ENCODE measurements at regions not wholly inside any gene's neighbourhood (a gene's known extent, or its start where the extent isn't known, plus 50 kb on each side); places are given as distances from the start of the nearest gene placed in this dataset.

GRCh38 chr2:76641506-76641905 lies 880.7 kb downstream of the LRRTM4 start:
- WGBS (ENCODE audit: low lambda C conversion rate, missing lambda C conversion rate): 89% methylated on average over 3 of the region's 3 CpGs
- H3K27ac ChIP-seq: no peak overlapping the region
- no peak overlapping the region for H3K4me3 ChIP-seq
- no peaks in the 10 kb centered on the region for H3K27me3 ChIP-seq
- no peaks in the 10 kb centered on the region for H3K9me3 ChIP-seq (ENCODE audit: low read depth)
- H3K36me3 ChIP-seq (replicated peaks; ENCODE audit: insufficient read depth, low read depth): no peaks in the 10 kb centered on the region
- H2AFZ ChIP-seq: no peak overlapping the region
- no peaks in the 10 kb centered on the region for H3K79me2 ChIP-seq
- TF ChIP-seq, protein P1, sequence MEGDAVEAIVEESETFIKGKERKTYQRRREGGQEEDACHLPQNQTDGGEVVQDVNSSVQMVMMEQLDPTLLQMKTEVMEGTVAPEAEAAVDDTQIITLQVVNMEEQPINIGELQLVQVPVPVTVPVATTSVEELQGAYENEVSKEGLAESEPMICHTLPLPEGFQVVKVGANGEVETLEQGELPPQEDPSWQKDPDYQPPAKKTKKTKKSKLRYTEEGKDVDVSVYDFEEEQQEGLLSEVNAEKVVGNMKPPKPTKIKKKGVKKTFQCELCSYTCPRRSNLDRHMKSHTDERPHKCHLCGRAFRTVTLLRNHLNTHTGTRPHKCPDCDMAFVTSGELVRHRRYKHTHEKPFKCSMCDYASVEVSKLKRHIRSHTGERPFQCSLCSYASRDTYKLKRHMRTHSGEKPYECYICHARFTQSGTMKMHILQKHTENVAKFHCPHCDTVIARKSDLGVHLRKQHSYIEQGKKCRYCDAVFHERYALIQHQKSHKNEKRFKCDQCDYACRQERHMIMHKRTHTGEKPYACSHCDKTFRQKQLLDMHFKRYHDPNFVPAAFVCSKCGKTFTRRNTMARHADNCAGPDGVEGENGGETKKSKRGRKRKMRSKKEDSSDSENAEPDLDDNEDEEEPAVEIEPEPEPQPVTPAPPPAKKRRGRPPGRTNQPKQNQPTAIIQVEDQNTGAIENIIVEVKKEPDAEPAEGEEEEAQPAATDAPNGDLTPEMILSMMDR (IDR thresholded peaks at IDR 0.05; ENCODE audit: poor library complexity): no peak
- no peak for TF ChIP-seq EZH2phosphoT487 (IDR thresholded peaks at IDR 0.05; ENCODE audit: low read depth, severe bottlenecking, unreplicated experiment)
- TF ChIP-seq EZH2 (IDR thresholded peaks at IDR 0.05; ENCODE audit: borderline replicate concordance): no peak
- no peaks in the 10 kb centered on the region for H3K9me2 ChIP-seq (replicated peaks; ENCODE audit: insufficient read depth)
- no peaks in the 10 kb centered on the region for H4K20me1 ChIP-seq (ENCODE audit: insufficient read depth, poor library complexity, severe bottlenecking)
- H3K4me2 ChIP-seq: no peak overlapping the region
- H3K4me1 ChIP-seq (ENCODE audit: insufficient read depth): no peaks in the 10 kb centered on the region
- no peak for DNase-seq (ENCODE audit: low spot score)

DNA sequence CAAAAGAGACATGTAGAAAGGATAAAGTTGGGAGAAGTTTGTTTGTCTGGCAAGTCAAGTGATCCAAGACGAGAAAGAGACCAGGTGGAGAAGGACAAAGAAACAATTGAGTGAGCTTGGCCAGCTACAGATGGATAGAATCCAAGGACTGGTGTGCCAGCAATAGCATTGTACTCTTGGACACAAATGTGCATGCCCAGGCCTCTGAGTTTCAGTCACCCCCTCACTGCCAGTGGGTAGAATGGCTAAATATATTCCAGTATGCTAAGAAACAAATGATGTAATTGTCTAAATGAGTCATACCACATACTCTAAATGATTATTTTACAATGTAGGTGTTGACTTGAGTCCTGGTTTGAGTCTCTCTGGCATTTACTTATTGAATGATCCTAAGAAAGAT lies 881.3 kb downstream of the LRRTM4 start:
- 83% methylated on average over 1 of the region's 1 CpG for WGBS (ENCODE audit: low lambda C conversion rate, missing lambda C conversion rate)
- no peaks in the 10 kb centered on the region for H3K9me2 ChIP-seq (replicated peaks; ENCODE audit: insufficient read depth)

DNA sequence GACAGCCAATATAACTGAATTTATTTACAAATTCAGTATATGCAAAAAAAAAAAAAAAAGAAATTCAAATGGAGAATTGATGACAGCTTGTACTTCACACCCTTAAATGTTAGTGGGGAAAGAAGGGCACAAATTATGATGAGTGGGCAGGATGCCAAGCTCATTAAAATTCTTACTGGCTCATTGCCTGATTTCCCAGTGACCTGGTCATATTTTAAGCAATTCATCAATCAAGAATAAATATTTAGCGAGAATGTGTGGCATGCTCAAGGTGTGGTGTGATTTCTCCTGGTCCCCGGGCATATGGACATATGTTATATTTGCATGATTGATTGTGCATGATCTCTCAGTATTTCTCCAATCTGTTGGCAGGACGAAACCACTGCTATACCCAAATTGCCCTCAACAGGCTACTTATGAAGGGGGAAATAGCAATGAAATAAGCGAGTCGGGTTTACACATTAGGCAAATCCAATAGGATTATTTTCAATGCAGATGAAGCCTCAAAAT lies 883.0 kb downstream of the LRRTM4 start:
- no peak overlapping the region for H3K27ac ChIP-seq
- H3K4me2 ChIP-seq: no peak overlapping the region
- 85% methylated on average over 5 of the region's 5 CpGs for WGBS (ENCODE audit: low lambda C conversion rate, missing lambda C conversion rate)
- H3K4me3 ChIP-seq: no peak overlapping the region
- H3K4me1 ChIP-seq (ENCODE audit: insufficient read depth): no peaks in the 10 kb centered on the region
- H3K36me3 ChIP-seq (replicated peaks; ENCODE audit: insufficient read depth, low read depth): no peaks in the 10 kb centered on the region
- no peak for TF ChIP-seq EZH2phosphoT487 (IDR thresholded peaks at IDR 0.05; ENCODE audit: low read depth, severe bottlenecking, unreplicated experiment)
- no peak for TF ChIP-seq EZH2 (IDR thresholded peaks at IDR 0.05; ENCODE audit: borderline replicate concordance)
- TF ChIP-seq, protein P1 (IDR thresholded peaks at IDR 0.05; ENCODE audit: poor library complexity): no peak
- no peak for DNase-seq (ENCODE audit: low spot score)
- no peaks in the 10 kb centered on the region for H3K9me2 ChIP-seq (replicated peaks; ENCODE audit: insufficient read depth)
- H3K9me3 ChIP-seq (ENCODE audit: low read depth): no peaks in the 10 kb centered on the region
- H3K79me2 ChIP-seq: no peaks in the 10 kb centered on the region
- H2AFZ ChIP-seq: no peak overlapping the region
- H4K20me1 ChIP-seq (ENCODE audit: insufficient read depth, poor library complexity, severe bottlenecking): no peaks in the 10 kb centered on the region
- H3K27me3 ChIP-seq: no peaks in the 10 kb centered on the region

More for the DNA sequence above, 881.3 kb downstream of the LRRTM4 start:
- Histone ChIP-seq H4K20me1 (ENCODE audit: insufficient read depth, poor library complexity, severe bottlenecking) (no peaks in the 10 kb centered on the region), H3K9me3 (ENCODE audit: low read depth) (no peaks in the 10 kb centered on the region), H3K27me3 (no peaks in the 10 kb centered on the region), H3K4me2 (no peak overlapping the region), H3K27ac (no peak overlapping the region), H3K36me3 (replicated peaks; ENCODE audit: insufficient read depth, low read depth) (no peaks in the 10 kb centered on the region), H3K4me3 (no peak overlapping the region), H2AFZ (no peak overlapping the region), H3K79me2 (no peaks in the 10 kb centered on the region), H3K4me1 (ENCODE audit: insufficient read depth) (no peaks in the 10 kb centered on the region)
- DNase-seq (ENCODE audit: low spot score): no peak
- no peak for TF ChIP-seq EZH2phosphoT487 (IDR thresholded peaks at IDR 0.05; ENCODE audit: low read depth, severe bottlenecking, unreplicated experiment)
- TF ChIP-seq, protein P1 (IDR thresholded peaks at IDR 0.05; ENCODE audit: poor library complexity): no peak
- no peak for TF ChIP-seq EZH2 (IDR thresholded peaks at IDR 0.05; ENCODE audit: borderline replicate concordance)

Data from hepatocyte (in vitro differentiated cells).